Fibroblast of lung (primary cell): ENCODE measurements at regions not wholly inside any gene's neighbourhood (a gene's known extent, or its start where the extent isn't known, plus 50 kb on each side); places are given as distances from the start of the nearest gene placed in this dataset.

ENCODE experiments used
- DNase-seq, 2 donors: peaks; one replicate each; pipeline versions ENCODE4 v3.0.0 to v3.0.0-alpha.2; 2010; ENCODE audit warnings: low read depth in 2 of 2
- H2AFZ ChIP-seq: 2 replicates; pipeline ENCODE4 v1.5.1; 2012; ENCODE audit warnings: low read length, control low read depth, inconsistent platforms
- H3K27ac ChIP-seq: 2 replicates; pipeline ENCODE4 v1.5.1; 2011; ENCODE audit warnings: low read length, control low read depth; ENCODE audit not compliant: insufficient read depth
- H3K27me3 ChIP-seq: 2 replicates; pipeline ENCODE4 v1.5.1; 2011; ENCODE audit warnings: mild to moderate bottlenecking, low read length; ENCODE audit not compliant: control insufficient read depth, insufficient read depth
- H3K36me3 ChIP-seq: 2 replicates; pipeline ENCODE4 v1.5.1; 2011; ENCODE audit warnings: low read length; ENCODE audit not compliant: control insufficient read depth, insufficient read depth
- H3K4me1 ChIP-seq: 2 replicates; pipeline ENCODE4 v1.5.1; 2011; ENCODE audit warnings: low read length; ENCODE audit not compliant: control insufficient read depth, insufficient read depth; ENCODE audit errors: extremely low read depth
- H3K4me2 ChIP-seq: 2 replicates; pipeline ENCODE4 v1.5.1; 2011; ENCODE audit warnings: low read length, control low read depth; ENCODE audit not compliant: insufficient read depth; ENCODE audit errors: extremely low read depth
- H3K4me3 ChIP-seq, 4 experiments: fragments of 200-600 bp in 1 of 4; sonication (generic) in 1 of 4; replicated peaks in 1 of 4; 2 replicates each; pipeline ENCODE4 v1.5.1; 2011 to 2016; ENCODE audit warnings: low read length in 4 of 4, low read depth in 3 of 4, mild to moderate bottlenecking in 3 of 4, control low read depth in 2 of 4, inconsistent platforms in 1 of 4, mixed read lengths in 1 of 4; ENCODE audit not compliant: insufficient read depth in 1 of 4; ENCODE audit errors: control extremely low read depth in 1 of 4
- H3K79me2 ChIP-seq: 2 replicates; pipeline ENCODE4 v1.5.1; 2012; ENCODE audit warnings: mild to moderate bottlenecking, low read length, inconsistent platforms; ENCODE audit not compliant: control insufficient read depth, insufficient read depth
- H3K9ac ChIP-seq: 2 replicates; pipeline ENCODE4 v1.5.1; 2011; ENCODE audit warnings: mild to moderate bottlenecking, low read length, control low read depth; ENCODE audit not compliant: insufficient read depth
- H3K9me3 ChIP-seq: 2 replicates; pipeline ENCODE4 v1.5.1; 2012; ENCODE audit warnings: low read depth, low read length; ENCODE audit not compliant: control insufficient read depth, insufficient read depth
- H4K20me1 ChIP-seq: 2 replicates; pipeline ENCODE4 v1.5.1; 2011; ENCODE audit warnings: low read length; ENCODE audit not compliant: control insufficient read depth, insufficient read depth; ENCODE audit errors: extremely low read depth
- EZH2 ChIP-seq: IDR thresholded peaks from 2 replicates; pipeline ENCODE4 v1.5.1; 2012; ENCODE audit warnings: low read length, control low read depth, mild to moderate bottlenecking; ENCODE audit errors: missing control alignments
- TF ChIP-seq, protein P1 (sequence below), 2 donors: IDR thresholded peaks in 1 of 2; conservative IDR thresholded peaks in 1 of 2; 1 replicate in 1 of 2; 2 replicates in 1 of 2; pipeline ENCODE4 v1.5.1; 2011 to 2012; ENCODE audit warnings: low read length in 2 of 2, control low read depth in 1 of 2, inconsistent platforms in 1 of 2, low read depth in 1 of 2, mild to moderate bottlenecking in 1 of 2

- TF ChIP-seq EZH2 = no peak
- TF ChIP-seq, protein P1, sequence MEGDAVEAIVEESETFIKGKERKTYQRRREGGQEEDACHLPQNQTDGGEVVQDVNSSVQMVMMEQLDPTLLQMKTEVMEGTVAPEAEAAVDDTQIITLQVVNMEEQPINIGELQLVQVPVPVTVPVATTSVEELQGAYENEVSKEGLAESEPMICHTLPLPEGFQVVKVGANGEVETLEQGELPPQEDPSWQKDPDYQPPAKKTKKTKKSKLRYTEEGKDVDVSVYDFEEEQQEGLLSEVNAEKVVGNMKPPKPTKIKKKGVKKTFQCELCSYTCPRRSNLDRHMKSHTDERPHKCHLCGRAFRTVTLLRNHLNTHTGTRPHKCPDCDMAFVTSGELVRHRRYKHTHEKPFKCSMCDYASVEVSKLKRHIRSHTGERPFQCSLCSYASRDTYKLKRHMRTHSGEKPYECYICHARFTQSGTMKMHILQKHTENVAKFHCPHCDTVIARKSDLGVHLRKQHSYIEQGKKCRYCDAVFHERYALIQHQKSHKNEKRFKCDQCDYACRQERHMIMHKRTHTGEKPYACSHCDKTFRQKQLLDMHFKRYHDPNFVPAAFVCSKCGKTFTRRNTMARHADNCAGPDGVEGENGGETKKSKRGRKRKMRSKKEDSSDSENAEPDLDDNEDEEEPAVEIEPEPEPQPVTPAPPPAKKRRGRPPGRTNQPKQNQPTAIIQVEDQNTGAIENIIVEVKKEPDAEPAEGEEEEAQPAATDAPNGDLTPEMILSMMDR (conservative IDR thresholded peaks at IDR 0.05 in 1 of 2, IDR thresholded peaks at IDR 0.05 in 1 of 2; ENCODE audit: low read depth in 1 of 2, low read length in 2 of 2) = no peak
- Histone ChIP-seq H2AFZ (no peak overlapping the region), H4K20me1 (no peaks in the 10 kb centered on the region), H3K36me3 (no peaks in the 10 kb centered on the region), H3K4me2 (no peak overlapping the region), H3K9me3 (no peaks in the 10 kb centered on the region), H3K4me1 (peaks cover 2% of the 10 kb centered on the region), H3K27me3 (peaks cover 5% of the 10 kb centered on the region), H3K4me3 (no peak overlapping the region), H3K9ac (no peak overlapping the region), H3K27ac (no peak overlapping the region), H3K79me2 (no peaks in the 10 kb centered on the region)
- no peak for DNase-seq
Observed at GRCh38 chr4:138903185-138903584, 112.4 kb upstream of the NOCT start.

DNA sequence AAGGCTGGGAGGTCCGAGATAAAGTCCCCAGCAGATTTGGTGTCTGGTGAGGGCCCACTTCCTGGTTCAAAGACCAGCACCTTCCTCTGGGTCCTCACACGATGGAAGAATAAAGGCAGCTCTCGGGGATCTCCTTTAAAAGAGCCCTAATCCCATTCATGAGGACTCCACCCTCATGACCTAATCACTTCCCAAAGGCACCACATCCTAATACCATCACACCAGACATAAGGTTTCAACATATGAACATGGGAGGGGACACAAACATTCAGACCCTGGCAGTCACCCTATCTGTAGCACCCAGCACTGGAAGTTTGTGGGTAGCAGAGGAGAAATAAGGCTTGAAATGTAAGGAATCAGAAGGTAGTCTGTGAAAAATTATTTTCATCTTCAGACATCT, 112.9 kb upstream of the NOCT start:
- no peak overlapping the region for H3K4me3 ChIP-seq
- H2AFZ ChIP-seq = no peak overlapping the region
- peaks cover 5% of the 10 kb centered on the region for H3K27me3 ChIP-seq
- no peak overlapping the region for H3K4me2 ChIP-seq
- TF ChIP-seq, protein P1 (conservative IDR thresholded peaks at IDR 0.05 in 1 of 2, IDR thresholded peaks at IDR 0.05 in 1 of 2; ENCODE audit: low read depth in 1 of 2, low read length in 2 of 2) = no peak
- no peak for TF ChIP-seq EZH2
- peaks cover 2% of the 10 kb centered on the region for H3K4me1 ChIP-seq
- no peaks in the 10 kb centered on the region for H3K79me2 ChIP-seq
- H3K9me3 ChIP-seq = no peaks in the 10 kb centered on the region
- H3K27ac ChIP-seq = no peak overlapping the region
- H3K36me3 ChIP-seq = no peaks in the 10 kb centered on the region
- no peaks in the 10 kb centered on the region for H4K20me1 ChIP-seq
- H3K9ac ChIP-seq = no peak overlapping the region
- DNase-seq = no peak

DNA sequence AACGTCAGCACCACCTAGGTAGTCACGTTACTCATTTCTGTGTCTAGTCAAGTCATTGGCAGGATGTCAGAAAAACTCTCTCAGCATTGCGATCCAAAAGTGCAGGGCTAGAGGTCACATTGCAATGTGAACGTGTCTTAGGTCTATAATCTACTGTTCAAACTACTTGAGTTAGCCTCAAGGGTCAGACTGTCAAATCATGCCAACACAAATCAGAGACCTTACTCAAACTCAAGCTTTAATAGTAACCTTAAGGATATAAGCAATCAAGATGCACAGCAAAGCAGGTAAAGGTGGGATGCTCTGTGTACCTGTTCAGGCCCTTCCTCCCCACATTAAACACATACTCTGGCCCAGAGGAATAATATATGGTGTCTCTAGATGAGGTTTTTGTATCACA, 114.4 kb upstream of the NOCT start:
- no peak overlapping the region for H3K4me3 ChIP-seq
- H3K36me3 ChIP-seq = no peaks in the 10 kb centered on the region
- H3K27me3 ChIP-seq = no peaks in the 10 kb centered on the region
- no peak overlapping the region for H3K4me2 ChIP-seq
- peaks cover 2% of the 10 kb centered on the region for H3K4me1 ChIP-seq
- no peak overlapping the region for H2AFZ ChIP-seq
- no peak for DNase-seq
- no peaks in the 10 kb centered on the region for H4K20me1 ChIP-seq
- H3K27ac ChIP-seq = no peak overlapping the region
- no peaks in the 10 kb centered on the region for H3K9me3 ChIP-seq
- no peaks in the 10 kb centered on the region for H3K79me2 ChIP-seq
- no peak overlapping the region for H3K9ac ChIP-seq
- TF ChIP-seq, protein P1 (conservative IDR thresholded peaks at IDR 0.05 in 1 of 2, IDR thresholded peaks at IDR 0.05 in 1 of 2; ENCODE audit: low read depth in 1 of 2, low read length in 2 of 2) = no peak
- no peak for TF ChIP-seq EZH2
